GM23248 (cell line): ENCODE measurements at regions not wholly inside any gene's neighbourhood (a gene's known extent, or its start where the extent isn't known, plus 50 kb on each side); places are given as distances from the start of the nearest gene placed in this dataset.

Experiments
- EZH2 ChIP-seq: fragments of 200-600 bp; sonication (generic); IDR thresholded peaks from 2 replicates; pipeline ENCODE4 v1.6.1; 2018; ENCODE audit warnings: antibody characterized with exemption, mild to moderate bottlenecking; ENCODE audit not compliant: insufficient read depth, poor library complexity, severe bottlenecking
- EZH2phosphoT487 ChIP-seq: fragments of 200-600 bp; sonication (generic); IDR thresholded peaks from 2 replicates; pipeline ENCODE4 v1.6.1; 2018; ENCODE audit warnings: antibody characterized with exemption, moderate library complexity, mild to moderate bottlenecking, low read depth; ENCODE audit not compliant: insufficient read depth

DNA sequence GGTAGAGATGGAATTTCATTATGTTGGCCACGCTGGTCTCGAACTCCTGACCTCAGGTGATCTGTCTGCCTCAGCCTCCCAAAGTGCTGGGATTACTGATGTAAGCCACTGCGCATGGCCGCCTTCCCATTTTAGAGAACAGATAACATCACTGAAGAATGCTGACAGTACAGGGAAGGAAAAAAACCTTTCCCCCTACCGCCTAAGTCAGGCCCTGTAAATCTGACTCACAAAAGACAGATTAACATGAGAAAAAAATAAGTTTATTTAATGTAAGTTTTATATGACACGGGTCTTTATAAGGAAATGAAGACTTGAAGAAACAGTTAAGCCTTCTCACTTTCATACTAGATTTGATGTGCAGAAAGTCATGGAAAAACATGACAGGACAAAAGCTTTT, 227.2 kb upstream of the ZNF608 start:
- TF ChIP-seq EZH2 = no peak
- TF ChIP-seq EZH2phosphoT487 = no peak
